ENCODE measurements at regions not wholly inside any gene's neighbourhood (a gene's known extent, or its start where the extent isn't known, plus 50 kb on each side); places are given as distances from the start of the nearest gene placed in this dataset.

DNA sequence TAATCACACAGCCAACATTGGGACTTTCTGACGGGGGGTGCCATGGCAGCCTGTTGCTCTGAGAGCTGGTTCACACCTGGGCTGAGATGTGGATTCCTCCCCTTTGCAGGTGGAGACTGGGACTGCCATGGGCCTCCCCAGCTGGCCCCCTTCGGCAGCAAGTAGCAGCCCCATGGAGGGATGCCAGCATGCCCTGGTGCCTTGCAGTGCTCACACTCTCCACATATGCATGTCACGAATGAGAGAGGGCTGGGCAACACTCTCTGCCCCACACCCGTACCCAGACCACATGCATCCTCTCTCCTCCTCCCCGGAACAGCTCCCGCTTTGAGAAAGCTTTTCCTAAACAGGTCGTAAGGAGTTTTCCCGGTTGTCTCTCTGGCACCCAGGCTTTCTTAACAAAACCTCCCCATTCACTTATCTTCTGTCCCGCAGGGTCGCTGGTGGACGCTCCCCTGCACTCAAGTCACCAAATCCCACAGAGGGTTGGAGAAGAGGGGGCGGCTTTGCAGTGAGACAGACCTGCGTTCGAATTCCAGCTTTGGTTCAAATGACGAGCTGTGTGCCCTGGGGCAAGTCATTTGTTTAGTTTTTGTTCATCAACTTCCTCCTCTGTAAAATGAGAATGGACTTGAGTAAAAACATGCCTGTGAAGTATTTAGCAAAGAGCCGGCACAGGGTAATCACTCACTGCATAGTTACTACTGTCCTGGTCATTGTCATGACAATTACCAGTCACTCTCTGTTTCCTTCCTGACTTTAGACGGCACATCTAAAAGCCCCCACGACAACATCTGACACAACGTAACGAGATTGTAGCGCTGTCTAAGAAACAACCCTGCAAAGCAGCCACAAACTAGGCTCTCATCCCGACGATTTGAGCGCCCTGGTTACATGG lies 231.3 kb upstream of the B3GAT1 start:
- DNase-seq (ENCODE audit: low read depth), result no peak

- no peak for DNase-seq (ENCODE audit: low read depth)
These were observed 230.2 kb upstream of the B3GAT1 start for GRCh38 chr11:134642206-134642605.

DNA sequence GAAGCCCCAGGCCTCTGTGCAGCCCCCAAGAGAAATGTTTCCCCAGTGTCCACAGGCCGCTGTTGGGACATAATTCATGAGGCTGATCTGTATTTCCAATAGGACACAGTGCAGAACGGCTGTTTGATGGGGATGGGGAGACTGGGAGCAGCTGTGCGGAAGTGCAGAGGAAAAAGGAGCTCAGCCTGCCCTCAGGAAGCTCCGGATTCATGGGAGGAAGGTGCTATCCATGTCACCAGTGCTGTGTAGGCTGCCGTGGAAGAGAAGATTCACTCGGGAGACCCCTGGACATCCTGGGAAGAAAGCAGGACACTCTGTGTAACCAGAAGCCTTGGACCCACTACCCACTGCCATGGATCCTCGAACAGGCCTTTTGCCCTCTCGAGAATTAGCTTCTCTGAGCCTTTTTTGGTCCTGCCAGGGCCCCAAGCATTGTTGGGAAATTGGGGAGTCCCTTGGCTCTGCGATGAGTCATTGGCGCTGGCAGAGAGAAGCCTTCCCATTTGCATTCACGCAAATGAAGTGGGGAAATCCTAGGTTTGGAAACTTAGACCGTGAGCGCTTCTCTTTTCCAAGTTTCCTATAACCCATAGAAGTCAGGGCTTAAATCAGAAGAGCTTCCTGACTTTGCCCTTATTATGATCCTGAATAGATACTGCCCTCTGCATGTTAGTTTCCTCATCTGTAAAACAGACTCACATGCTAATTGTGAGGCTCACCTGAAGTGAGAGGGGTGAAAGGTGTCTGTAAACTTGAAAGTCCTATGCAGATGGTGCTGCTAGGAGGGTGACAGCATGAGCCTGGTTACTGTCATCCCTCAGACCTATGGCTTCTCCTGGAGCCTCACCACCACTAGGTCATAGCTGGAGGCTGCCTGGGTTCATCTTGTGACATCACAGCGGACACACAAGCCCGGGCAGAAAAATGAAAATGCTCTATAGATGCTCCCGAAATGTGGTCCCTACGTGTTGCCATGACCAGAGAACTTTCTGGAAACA lies 229.2 kb upstream of the B3GAT1 start:
- DNase-seq (ENCODE audit: low read depth), result no peak

GRCh38 chr11:134640536-134640935 lies 228.5 kb upstream of the B3GAT1 start:
- DNase-seq (ENCODE audit: low read depth), result no peak

- DNase-seq (ENCODE audit: low read depth), result no peak
These were observed 227.7 kb upstream of the B3GAT1 start for GRCh38 chr11:134639586-134640330.

DNA sequence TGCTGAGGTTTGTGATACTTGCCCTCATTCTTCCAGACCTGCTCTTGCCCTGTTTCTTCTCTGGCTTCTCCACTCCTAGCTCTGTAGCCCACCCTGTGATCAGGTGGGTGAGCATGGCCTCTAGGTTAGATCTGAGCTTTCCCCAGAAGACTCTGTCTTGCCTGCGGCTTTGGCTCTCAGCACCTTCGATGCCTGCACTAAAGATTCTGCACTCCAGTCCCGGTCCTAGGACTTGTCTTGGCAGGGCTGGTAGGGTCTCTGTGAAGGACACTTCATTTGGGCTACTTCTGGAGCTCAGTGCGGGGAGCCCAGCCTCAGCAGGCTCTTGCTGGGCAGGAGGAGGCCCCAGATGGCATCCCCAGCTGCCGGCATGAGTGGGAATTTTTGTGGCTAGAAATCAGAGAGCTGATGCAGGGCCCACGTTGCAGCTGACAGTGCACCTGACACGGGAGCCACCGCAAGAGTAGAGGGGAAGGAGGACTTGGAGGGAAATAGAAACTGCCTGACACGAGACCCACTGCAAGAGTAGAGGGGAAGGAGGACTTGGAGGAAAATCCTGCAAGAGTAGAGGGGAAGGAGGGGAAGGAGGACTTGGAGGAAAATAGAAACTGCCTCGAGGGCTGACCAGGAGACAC lies 226.9 kb upstream of the B3GAT1 start:
- DNase-seq (ENCODE audit: low read depth), result no peak

GRCh38 chr11:134637091-134638015 lies 225.3 kb upstream of the B3GAT1 start:
- no peak for DNase-seq (ENCODE audit: low read depth)

DNA sequence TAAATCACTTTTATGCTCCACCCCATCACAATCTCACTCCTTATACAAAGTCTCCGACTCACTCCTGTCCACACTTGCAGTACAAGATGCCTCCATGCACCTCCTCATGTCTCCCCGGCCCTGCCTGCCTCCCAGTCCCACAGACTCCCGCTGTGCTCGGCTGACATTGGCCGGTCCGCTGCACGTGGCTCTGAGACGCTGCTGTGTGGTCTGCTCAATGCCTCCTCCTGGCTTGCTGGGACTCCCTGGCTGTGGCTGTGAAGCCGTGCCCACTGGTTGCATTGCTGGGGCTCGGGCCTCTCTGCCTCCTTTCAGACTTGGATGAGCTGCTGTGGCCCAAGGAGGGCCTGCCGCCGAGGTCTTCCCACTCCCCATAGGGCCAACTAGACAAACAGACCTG lies 224.0 kb upstream of the B3GAT1 start:
- DNase-seq (ENCODE audit: low read depth), result no peak

DNA sequence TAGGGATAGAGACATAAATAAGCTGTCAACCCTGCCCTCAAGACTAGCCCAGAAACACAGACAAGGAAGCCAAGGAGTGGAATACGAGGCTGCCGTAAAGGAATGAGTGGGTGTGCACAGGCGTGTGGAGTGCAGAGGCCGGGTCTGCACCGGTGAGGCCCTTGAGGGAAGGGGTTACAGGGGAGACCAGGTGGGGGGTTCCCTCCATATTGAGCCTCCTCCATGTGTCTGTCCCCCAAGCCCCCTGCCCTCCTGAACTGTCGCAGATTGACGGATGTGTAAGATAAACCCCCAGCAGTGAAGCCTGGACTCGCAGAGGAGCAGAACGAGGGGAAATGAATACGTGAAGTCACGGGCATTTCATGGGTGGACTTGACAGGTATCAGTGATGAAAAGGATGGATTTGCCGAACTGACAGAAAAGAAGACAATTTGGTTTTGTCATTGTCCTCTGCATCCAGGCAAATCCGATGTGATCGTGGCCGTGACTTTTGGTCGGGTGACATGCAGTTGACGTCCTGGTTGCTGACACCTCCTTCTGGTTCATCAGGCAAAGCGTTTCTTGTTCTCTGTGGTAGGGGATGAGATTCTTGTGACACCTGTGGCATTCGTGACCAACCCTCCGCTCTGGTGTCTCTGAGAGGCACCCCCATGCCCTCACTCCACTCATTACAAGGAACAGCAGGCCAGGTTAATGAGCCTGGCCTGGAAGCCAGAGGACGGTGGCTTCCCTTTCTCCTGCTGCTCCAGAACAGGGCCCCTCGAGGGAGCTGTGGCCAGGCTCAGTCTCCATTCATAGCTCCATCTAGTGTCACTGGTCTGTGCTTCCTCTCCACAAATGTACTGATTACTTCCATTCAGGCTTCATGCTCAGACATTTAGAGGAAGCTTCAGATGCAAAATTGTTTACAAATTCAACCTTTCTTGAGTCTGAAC lies 223.1 kb upstream of the B3GAT1 start:
- no peak for DNase-seq (ENCODE audit: low read depth)

DNA sequence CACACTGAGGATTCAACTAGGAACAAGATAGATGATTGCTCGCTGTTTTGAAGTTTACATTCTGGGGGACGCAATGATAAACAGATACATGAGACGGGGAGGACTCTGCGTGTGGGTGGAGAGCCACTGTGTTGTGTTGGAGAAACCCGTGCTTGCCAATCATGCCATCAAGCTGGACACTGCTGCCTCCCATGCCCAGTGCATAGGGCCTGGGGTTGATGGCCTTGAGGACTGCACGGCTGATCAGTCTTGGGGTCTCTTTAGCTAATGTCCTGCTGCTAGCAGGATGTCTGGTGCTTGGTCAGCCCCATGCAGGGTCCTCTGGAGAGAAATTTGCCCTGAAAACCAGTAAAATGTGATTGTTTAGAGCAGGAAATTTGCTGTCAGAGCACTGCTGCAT lies 221.2 kb upstream of the B3GAT1 start:
- no peak for DNase-seq (ENCODE audit: low read depth)

DNA sequence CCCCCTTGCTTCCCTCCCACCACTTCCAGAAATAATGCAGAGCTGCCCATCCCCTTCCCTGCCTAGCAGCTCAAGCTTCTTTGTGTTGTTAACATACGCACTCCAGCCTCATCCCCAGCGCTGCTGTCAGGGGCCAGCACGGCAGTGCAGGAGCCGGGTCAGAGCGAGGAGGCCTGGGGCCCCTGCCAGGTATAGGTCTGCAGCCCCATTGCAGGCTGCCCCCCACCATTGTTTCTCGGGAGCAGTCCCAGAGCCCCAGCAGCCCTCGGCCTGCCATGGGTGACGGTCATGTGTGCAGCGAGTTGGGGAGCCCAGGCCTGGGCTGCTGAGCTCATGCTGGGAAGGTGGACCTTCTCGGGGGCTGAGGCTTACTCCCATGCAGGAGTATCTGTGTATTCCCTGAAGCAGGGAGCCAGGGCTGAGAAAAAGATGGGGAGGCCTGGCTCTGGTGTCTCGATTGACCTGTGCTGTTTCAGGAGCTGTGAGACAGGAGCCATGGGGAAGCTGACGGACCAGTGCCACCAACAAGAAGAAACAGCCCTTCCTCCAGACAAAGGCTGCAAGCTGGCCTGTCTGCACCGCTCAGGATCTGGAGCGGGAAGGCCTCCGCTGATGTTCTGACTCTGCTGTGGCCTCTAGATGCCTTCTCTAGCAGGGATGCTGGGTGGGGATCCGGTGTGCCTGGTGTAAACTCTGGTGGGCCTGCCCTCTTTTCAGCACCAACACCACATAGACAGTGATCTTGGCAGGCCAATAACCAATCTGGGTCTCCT lies 220.5 kb upstream of the B3GAT1 start:
- no peak for DNase-seq (ENCODE audit: low read depth)

DNA sequence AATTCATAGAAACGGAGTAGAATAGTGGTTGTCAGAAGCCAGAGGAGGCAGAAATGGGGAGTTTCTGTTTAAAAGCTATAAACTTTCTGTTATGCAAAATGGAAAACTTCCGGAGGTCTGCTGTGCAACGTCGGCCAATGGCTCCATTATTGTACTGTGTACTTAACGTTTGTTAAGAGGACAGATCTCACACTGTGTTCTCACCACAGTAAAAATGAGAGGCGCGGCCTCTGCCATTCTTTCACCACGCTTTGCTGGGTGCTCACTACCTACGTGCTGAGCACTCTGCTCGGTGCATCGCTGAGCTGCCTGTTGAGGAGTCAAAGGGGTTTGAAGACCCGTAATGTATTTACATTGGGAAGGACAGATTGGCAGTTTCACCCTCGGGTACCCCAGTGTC lies 218.8 kb upstream of the B3GAT1 start:
- no peak for DNase-seq (ENCODE audit: low read depth)

GRCh38 chr11:134628426-134628825 lies 216.4 kb upstream of the B3GAT1 start:
- no peak for DNase-seq (ENCODE audit: low read depth)

- no peak for DNase-seq (ENCODE audit: low read depth)
These were observed 214.0 kb upstream of the B3GAT1 start for GRCh38 chr11:134626032-134626431.

DNA sequence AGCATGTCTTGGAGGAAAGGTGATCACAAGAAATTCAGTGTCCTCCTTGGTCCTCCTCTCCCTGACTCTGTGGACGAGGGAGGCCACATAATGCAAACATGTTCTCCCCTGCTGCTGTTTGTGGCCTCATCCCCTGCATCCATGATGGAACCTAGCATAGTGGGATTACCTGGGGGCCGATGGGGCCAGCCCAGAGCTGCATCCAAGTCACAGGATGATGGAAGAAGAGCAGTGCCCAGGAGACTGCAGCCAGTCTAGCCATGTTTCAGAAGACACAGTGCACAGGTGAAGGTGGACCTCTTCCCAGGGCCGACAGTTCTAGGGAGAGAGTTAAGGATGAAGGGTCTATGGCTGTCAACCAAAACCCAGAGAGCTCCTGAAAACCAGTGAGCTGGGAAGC lies 213.6 kb upstream of the B3GAT1 start:
- no peak for DNase-seq (ENCODE audit: low read depth)

GRCh38 chr11:134625151-134625550 lies 213.1 kb upstream of the B3GAT1 start:
- DNase-seq (ENCODE audit: low read depth), result no peak

DNA sequence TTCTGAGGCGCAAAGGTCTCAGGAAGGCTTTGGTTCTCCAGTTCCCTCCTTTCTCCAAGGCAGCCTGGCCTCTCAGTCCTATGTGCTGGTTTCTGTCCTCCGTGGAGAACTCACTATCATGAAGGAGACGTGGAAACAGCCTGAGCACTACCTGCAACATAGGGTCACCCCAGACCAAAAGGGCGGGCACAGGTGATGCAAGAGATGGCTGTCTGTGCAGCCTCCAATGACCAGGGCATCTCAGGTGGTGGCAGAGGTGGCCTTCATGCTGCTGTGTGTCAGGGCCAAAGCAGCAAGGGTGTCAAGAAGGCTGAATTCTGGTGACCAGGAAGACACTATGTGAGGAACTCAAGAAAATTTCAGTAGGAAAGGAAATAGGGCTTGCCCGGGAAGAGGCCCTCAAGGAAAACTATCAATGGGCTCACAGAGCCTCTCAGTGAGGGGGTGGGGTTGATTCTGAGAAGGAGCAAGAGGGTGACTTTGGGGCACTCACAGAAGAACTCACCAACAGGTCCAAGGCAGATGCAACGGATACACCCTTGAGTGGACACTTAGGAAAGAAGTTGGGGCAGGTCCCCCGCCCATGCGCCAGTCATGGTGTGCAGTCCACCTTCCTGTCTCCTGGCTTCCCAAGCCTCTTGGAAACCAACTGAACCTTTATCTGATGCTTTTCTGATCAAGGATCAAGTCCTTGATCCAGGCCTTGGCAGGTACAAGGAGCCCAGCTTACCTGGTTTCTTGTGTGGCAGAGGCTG lies 212.3 kb upstream of the B3GAT1 start:
- no peak for DNase-seq (ENCODE audit: low read depth)

- no peak for DNase-seq (ENCODE audit: low read depth)
These were observed 211.7 kb upstream of the B3GAT1 start for GRCh38 chr11:134623711-134624110.

All from ELR (cell line).